Globus pallidus (tissue), 1 donor: ENCODE measurements at regions not wholly inside any gene's neighbourhood (a gene's known extent, or its start where the extent isn't known, plus 50 kb on each side); places are given as distances from the start of the nearest gene placed in this dataset.

Experiments used
- DNase-seq: peaks from one replicate; pipeline ENCODE4 v3.0.0-alpha.2; 2015; ENCODE audit warnings: low spot score

- DNase-seq = no peak
Observed at GRCh38 chr16:74031551-74031950, 265.1 kb upstream of the PSMD7 start.

- no peak for DNase-seq
Observed at GRCh38 chr16:74030000-74030706, 266.5 kb upstream of the PSMD7 start.

GRCh38 chr16:74029115-74029792 lies 267.4 kb upstream of the PSMD7 start:
- no peak for DNase-seq

- DNase-seq = no peak
Observed at GRCh38 chr16:74026373-74027281, 270.0 kb upstream of the PSMD7 start.

DNA sequence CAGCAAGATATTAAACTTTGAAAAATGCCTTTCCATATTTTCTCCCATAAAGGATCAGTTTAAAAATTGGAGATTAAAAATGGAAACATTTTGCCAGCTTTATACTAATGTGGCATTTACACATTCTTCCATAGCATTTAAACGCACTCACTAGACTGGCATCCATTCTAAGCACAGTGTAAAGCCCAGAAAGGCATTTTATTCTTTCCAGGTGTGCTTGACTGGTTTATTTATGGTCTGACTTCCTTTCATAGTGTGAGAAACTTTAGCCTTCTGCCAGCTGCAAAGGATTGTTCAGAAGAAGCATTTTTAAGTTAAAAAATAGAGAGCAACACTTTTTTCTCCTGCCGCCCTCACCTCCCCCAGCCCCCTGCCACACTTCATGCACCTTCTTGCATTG lies 271.7 kb upstream of the PSMD7 start:
- DNase-seq = no peak

- DNase-seq = no peak
Observed at GRCh38 chr16:74020095-74020670, 276.4 kb upstream of the PSMD7 start.

- DNase-seq = no peak
Observed at GRCh38 chr16:74019612-74020011, 277.0 kb upstream of the PSMD7 start.

DNA sequence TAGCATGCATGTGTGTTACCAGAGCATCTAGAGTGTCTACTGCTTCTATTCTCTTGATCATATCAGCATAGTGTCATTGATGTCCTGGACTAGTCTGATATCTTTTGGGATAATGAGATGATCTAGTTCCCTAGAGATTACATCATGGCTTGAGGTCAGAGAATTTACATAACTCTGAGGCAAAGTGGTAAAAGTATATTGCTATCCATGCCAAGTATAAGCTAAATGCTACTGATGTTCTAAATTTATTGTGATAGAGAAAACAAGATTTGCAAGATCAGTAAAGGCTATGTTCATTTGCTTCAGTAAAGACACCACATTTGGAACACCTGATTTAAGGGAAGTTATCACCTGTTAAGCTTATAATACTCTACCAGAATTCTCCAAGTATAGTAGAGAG lies 280.7 kb upstream of the PSMD7 start:
- no peak for DNase-seq

DNA sequence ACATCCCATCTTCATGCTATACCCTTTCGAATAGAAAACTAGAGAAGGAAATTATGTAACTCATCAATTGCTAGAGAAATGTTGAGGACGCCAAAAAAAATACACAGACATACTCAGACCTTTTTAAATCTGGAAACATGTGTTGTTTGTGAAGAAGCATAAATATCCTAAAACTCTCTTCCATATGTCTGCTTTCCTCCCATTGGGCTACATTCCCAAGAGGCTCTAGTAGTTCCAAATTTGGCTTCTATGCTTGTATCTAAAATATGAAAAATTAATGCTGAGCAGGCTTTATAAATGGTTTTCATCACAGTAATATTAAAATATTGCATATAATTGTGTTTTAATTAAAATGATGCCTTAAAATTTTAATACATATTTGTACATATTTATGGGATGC lies 297.9 kb upstream of the PSMD7 start:
- DNase-seq = no peak

DNA sequence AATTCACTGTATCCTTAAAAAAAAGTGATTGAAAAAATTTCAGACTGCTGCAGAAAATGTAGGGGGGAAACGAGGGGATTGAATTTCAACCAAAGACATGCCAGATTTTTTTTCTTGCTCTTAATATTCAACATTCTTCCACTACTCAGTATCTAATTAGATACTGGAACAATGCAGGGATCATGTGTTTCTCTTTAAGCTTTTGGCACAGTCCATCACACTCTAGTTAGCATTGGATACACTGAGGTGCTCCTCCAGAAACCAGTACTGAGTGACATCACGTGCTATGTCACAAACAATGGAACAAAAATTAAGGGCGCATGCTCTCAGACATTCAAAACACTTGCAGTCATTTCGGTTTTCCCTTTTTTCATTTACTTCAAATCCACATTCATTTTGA lies 298.6 kb upstream of the PSMD7 start:
- no peak for DNase-seq

DNA sequence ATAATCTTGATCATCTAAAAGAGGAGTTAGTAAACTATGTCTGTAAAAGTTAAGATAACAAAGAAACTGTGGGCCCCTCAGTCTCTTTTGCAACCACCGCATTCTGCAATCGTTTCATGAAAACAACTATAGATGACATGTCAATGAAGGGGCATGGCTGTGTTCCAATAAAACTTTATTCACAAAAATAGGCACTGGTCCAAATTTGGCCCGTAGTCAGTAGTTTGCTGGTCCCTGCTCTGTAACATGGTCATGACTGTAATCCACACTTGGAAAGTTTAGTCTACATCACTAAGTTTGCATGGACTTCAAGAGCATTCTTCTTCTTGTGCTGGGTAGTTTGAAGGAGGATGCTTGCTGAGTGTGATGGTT lies 299.3 kb upstream of the PSMD7 start:
- DNase-seq = no peak

DNA sequence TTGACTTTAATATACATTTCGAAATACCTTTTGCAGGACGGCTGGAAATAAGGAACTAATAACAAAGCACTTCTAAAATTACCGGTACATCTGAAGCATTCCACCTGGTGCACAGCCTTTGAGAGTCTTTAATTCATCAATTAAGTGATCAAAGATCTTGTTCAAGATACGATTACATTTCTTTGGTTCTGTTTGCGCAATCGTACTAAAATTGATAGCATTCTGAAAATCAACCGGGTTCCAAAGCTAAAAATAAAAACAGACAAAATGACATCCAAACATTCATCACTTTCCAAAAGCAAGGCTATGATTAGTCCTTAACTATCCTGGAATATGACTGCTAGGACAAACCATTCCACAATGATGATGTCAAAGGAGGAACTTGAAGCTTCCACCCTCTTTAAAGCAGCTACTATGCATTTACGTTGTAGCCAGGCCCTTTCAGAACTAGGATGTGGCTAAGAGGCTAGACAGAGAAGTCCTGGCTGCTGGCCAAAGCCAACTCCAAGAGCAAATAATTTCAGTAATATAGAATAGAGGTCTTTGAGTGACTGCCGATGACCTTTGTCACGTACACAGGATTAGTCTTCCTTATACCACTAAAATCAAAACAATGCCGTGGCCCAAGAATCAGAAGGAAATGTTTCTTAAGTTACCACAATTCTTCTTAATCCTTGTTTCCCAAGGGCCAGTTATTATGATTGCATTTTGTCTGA lies 299.8 kb upstream of the PSMD7 start:
- DNase-seq = no peak

DNA sequence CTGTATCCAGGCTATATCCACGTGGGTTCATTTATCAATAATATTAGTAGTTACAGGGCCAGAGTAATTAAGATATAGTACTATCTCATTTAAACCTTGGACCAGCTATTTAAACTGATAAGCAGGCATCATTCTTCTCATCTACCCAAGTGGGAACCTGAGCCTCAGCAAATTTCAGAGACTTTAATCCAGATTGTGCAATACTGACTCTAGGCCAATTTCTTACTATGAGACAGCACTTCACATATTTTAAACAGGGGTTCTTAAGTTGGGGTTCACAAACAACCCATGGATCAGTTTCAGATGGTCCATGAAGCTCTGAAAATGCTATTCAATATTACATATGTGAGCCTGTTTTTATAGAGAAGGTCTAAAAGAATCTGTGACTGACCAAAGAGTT lies 302.7 kb upstream of the PSMD7 start:
- DNase-seq = no peak

DNA sequence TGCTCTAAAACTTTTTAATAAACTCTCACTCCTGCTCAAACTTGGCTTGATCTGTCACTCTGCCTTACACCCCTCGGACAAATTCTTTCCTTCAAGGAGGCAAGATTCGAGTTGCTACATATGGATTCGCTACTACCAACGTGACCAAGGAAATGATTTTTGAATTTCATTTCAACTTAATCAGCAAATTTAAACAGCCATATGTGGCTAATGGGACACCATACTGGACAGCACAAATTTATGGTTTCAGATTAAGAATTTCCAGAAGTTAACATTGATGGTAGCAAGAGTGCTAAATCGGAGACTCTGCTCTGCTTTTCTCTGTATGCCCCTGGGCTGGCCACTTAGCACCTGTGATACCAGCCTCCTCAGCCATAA lies 318.2 kb upstream of the PSMD7 start:
- no peak for DNase-seq

DNA sequence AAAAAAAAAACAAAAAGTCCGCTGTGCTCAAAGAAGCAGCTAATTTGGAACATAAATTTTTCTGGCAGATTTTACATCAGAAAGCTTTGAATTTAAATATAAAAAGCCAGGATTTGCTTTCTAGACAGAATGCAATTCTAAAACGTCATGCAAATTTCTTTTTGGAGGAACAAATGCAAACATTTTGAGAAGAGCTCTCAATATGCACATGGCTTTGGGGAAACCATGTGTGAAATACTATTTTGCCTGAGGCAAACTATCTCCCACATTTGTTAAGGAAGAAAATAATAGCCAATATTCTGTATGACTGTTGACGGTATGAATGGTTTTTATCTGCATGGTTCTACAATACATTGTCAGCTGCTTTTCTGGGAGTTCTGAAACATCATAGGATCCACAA lies 320.0 kb upstream of the PSMD7 start:
- DNase-seq = no peak

- no peak for DNase-seq
Observed at GRCh38 chr16:73973174-73973573, 323.4 kb upstream of the PSMD7 start.

DNA sequence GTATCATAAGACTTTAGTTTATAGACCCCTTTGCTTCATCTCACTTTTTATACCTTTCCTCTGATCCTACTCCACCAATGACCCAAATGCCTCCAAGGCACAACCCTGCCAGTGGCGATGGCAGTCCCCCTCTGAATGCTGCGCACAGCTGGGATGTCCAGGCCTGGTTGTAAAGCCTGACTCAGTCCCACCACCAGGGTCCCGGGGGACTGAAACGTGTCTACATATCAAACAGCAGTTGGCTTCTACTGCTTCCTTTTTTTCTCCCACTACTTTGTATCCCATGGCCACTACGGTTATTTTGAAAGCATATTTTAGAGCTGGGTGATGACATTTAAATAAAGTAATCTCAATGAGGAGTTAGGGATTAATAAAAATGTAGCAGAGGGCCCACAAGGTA lies 329.8 kb upstream of the PSMD7 start:
- DNase-seq = no peak

GRCh38 chr16:73965591-73965990 lies 331.0 kb upstream of the PSMD7 start:
- no peak for DNase-seq

DNA sequence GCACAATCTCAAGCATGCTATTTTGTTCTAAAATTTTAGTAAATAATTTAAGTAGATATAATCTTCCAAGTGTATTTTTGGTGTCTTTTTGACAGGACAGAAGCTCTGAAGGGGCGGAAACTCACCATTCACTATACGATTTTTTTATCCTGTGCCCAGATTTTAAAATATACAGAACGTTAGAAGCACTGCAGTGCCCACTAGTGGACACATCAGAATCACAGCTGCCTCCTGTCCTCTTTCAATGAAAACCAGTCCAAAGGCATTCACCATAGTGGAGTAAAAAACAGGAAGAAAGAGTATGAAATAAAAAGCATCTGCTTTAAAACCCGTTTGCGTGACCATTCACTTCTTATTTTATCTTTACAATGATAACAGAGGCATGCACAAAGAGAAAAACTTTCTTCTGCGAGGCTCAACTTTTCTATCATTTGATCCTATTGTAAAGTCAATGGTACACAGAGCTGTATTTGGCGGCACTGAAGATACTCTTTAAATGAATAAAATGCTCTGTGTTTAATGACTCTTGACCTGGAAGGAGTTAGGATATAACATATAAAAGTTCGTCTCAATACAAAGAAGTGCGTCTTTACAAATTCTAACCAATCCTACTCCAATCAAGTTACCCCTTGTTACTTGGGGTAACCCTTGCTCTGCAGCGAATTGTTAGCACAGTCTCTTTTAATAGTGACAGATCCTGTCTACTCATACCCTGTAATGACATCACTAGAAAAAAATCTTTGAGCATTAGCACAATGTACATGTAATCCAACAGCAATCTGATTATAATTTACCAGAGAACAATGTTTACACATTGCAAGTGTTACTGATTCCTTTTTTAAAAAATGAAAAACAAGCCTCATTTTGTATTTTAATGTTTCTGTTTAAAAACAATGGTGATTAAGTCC lies 339.8 kb upstream of the PSMD7 start:
- peak; percentile 33 for DNase-seq

- no peak for DNase-seq
Observed at GRCh38 chr16:73955702-73956101, 340.9 kb upstream of the PSMD7 start.

- no peak for DNase-seq
Observed at GRCh38 chr16:73955255-73955654, 341.4 kb upstream of the PSMD7 start.
